Neural cell (in vitro differentiated cells): ENCODE measurements at regions not wholly inside any gene's neighbourhood (a gene's known extent, or its start where the extent isn't known, plus 50 kb on each side); places are given as distances from the start of the nearest gene placed in this dataset.

Source experiments
- H2AFZ ChIP-seq: fragments of 200-600, 300-800 bp; sonication (generic), shearing (Covaris generic); 2 replicates; pipeline ENCODE4 v1.6.0; 2014; ENCODE audit warnings: low read depth, mild to moderate bottlenecking, antibody characterized with exemption, low read length, moderate library complexity
- H3F3A ChIP-seq: fragments of 200-600 bp; shearing (Covaris generic); 2 replicates; pipeline ENCODE4 v1.6.1; 2016; ENCODE audit warnings: mild to moderate bottlenecking, moderate library complexity, mixed read lengths, antibody characterized with exemption, low read length; ENCODE audit not compliant: insufficient read depth, poor library complexity, severe bottlenecking
- H3K27ac ChIP-seq: fragments of 200-600, 300-800 bp; sonication (generic), shearing (Covaris generic); 2 replicates; pipeline ENCODE4 v1.5.1; 2014; ENCODE audit warnings: mild to moderate bottlenecking, low read length, moderate library complexity
- H3K27me3 ChIP-seq: fragments of 300-800, 200-600 bp; sonication (generic), shearing (Covaris generic); 2 replicates; pipeline ENCODE4 v1.6.0; 2014; ENCODE audit warnings: mild to moderate bottlenecking, low read depth, low read length, moderate library complexity; ENCODE audit not compliant: insufficient read depth
- H3K36me3 ChIP-seq: fragments of 300-800, 200-600 bp; sonication (generic), shearing (Covaris generic); 2 replicates; pipeline ENCODE4 v1.5.1; 2014; ENCODE audit warnings: mild to moderate bottlenecking, antibody characterized with exemption, low read length, moderate library complexity; ENCODE audit not compliant: insufficient read depth
- H3K4me2 ChIP-seq: fragments of 300-800, 200-600 bp; sonication (generic), shearing (Covaris generic); 2 replicates; pipeline ENCODE4 v1.6.0; 2014; ENCODE audit warnings: mild to moderate bottlenecking, low read length
- H3K4me3 ChIP-seq: fragments of 300-800, 200-600 bp; sonication (generic), shearing (Covaris generic); 2 replicates; pipeline ENCODE4 v1.5.1; 2014; ENCODE audit warnings: mild to moderate bottlenecking, low read length, moderate library complexity
- H3K79me2 ChIP-seq: fragments of 200-600 bp; shearing (Covaris generic); replicated peaks from 2 replicates; pipeline ENCODE4 v1.6.0; 2014; ENCODE audit warnings: mild to moderate bottlenecking, low read length, moderate library complexity; ENCODE audit not compliant: insufficient read depth
- H3K9ac ChIP-seq: fragments of 300-800, 200-600 bp; sonication (generic), shearing (Covaris generic); 2 replicates; pipeline ENCODE4 v1.6.1; 2016; ENCODE audit warnings: mild to moderate bottlenecking, low read length, mixed read lengths
- H3K9me2 ChIP-seq: fragments of 200-600 bp; shearing (Covaris generic); 2 replicates; pipeline ENCODE4 v1.6.1; 2016; ENCODE audit warnings: mild to moderate bottlenecking, low read length, mixed read lengths; ENCODE audit not compliant: insufficient read depth
- H3K9me3 ChIP-seq: fragments of 200-600, 300-800 bp; sonication (generic), shearing (Covaris generic); 2 replicates; pipeline ENCODE4 v1.6.1; 2016; ENCODE audit warnings: mild to moderate bottlenecking, mixed run types, low read length, moderate library complexity, mixed read lengths
- H4K20me1 ChIP-seq: fragments of 200-600 bp; shearing (Covaris generic); 2 replicates; pipeline ENCODE4 v1.6.1; 2016; ENCODE audit warnings: mild to moderate bottlenecking, mixed run types; ENCODE audit not compliant: insufficient read depth
- CTCF ChIP-seq: fragments of 450-650 bp; IDR thresholded peaks from 2 replicates; pipeline ENCODE4 v1.5.1; 2014; ENCODE audit warnings: antibody characterized with exemption, mild to moderate bottlenecking, moderate library complexity; ENCODE audit not compliant: poor library complexity, severe bottlenecking
- EP300 ChIP-seq: fragments of 450-650 bp; conservative IDR thresholded peaks from 2 replicates; pipeline ENCODE4 v1.6.1; 2014; ENCODE audit warnings: antibody characterized with exemption, mild to moderate bottlenecking, moderate library complexity; ENCODE audit not compliant: poor library complexity, severe bottlenecking
- EZH2 ChIP-seq: fragments of 200-600, 300-800 bp; shearing (Covaris generic), sonication (generic); IDR thresholded peaks from 2 replicates; pipeline ENCODE4 v1.6.1; 2014; ENCODE audit warnings: antibody characterized with exemption, low read length, borderline replicate concordance, mild to moderate bottlenecking; ENCODE audit not compliant: insufficient read depth, poor library complexity, severe bottlenecking
- MXI1 ChIP-seq: fragments of 450-650 bp; conservative IDR thresholded peaks from 2 replicates; pipeline ENCODE4 v1.6.1; 2014; ENCODE audit warnings: antibody characterized with exemption, mild to moderate bottlenecking; ENCODE audit not compliant: poor library complexity, severe bottlenecking
- POLR2AphosphoS5 ChIP-seq: IDR thresholded peaks from 2 replicates; pipeline ENCODE4 v1.6.1; 2012
- RAD21 ChIP-seq: fragments of 450-650 bp; conservative IDR thresholded peaks from 2 replicates; pipeline ENCODE4 v1.6.1; 2014; ENCODE audit warnings: antibody characterized with exemption, mild to moderate bottlenecking, moderate library complexity
- REST ChIP-seq: IDR thresholded peaks from 2 replicates; pipeline ENCODE4 v1.6.1; 2012; ENCODE audit warnings: borderline replicate concordance
- SMC3 ChIP-seq: fragments of 450-650 bp; conservative IDR thresholded peaks from 2 replicates; pipeline ENCODE4 v1.6.1; 2014; ENCODE audit warnings: antibody characterized with exemption, mild to moderate bottlenecking, moderate library complexity; ENCODE audit not compliant: poor library complexity
- TAF1 ChIP-seq: IDR thresholded peaks from 2 replicates; pipeline ENCODE4 v1.6.1; 2012; ENCODE audit warnings: low read depth

- Histone ChIP-seq H3K79me2 (no peaks in the 10 kb centered on the region), H3K9ac (no peak overlapping the region), H3K27ac (no peak overlapping the region), H4K20me1 (no peaks in the 10 kb centered on the region), H3F3A (no peaks in the 10 kb centered on the region), H3K4me3 (no peak overlapping the region), H3K4me2 (no peak overlapping the region), H2AFZ (no peak overlapping the region), H3K9me2 (no peaks in the 10 kb centered on the region), H3K36me3 (no peaks in the 10 kb centered on the region), H3K9me3 (no peaks in the 10 kb centered on the region), H3K27me3 (no peaks in the 10 kb centered on the region)
- TF ChIP-seq EP300 (no peak), TAF1 (no peak), REST (no peak), RAD21 (no peak)
Measured at GRCh38 chr12:27183342-27183741, 60.7 kb upstream of the STK38L start.

GRCh38 chr12:27185234-27186021 is 58.7 kb upstream of the STK38L start:
- Histone ChIP-seq H3K4me2 (no peak overlapping the region), H3K36me3 (no peaks in the 10 kb centered on the region), H3K79me2 (no peaks in the 10 kb centered on the region), H3K27me3 (no peaks in the 10 kb centered on the region), H3K27ac (no peak overlapping the region), H3K9me2 (no peaks in the 10 kb centered on the region), H3F3A (no peaks in the 10 kb centered on the region), H2AFZ (no peak overlapping the region), H3K9me3 (no peaks in the 10 kb centered on the region), H3K4me3 (no peak overlapping the region), H3K9ac (no peak overlapping the region), H4K20me1 (no peaks in the 10 kb centered on the region)
- no peak for TF ChIP-seq RAD21
- no peak for TF ChIP-seq CTCF
- TF ChIP-seq SMC3: no peak
- TF ChIP-seq EZH2: no peak
- TF ChIP-seq MXI1: no peak
- no peak for TF ChIP-seq EP300
- no peak for TF ChIP-seq TAF1
- no peak for TF ChIP-seq REST
- no peak for TF ChIP-seq POLR2AphosphoS5
